Activated CD4-positive, alpha-beta T cell treated with anti-CD3 and anti-CD28 coated beads for 1 hour (primary cell): ENCODE measurements at regions not wholly inside any gene's neighbourhood (a gene's known extent, or its start where the extent isn't known, plus 50 kb on each side); places are given as distances from the start of the nearest gene placed in this dataset.
"Not testable (repeated sequence)": the region's sequence is repeated elsewhere in the genome, so short reads cannot be mapped to it uniquely, and the experiment has no call there.

Experiments used
- DNase-seq: peaks from one replicate; pipeline ENCODE4 v3.0.0-alpha.2; 2020

DNA sequence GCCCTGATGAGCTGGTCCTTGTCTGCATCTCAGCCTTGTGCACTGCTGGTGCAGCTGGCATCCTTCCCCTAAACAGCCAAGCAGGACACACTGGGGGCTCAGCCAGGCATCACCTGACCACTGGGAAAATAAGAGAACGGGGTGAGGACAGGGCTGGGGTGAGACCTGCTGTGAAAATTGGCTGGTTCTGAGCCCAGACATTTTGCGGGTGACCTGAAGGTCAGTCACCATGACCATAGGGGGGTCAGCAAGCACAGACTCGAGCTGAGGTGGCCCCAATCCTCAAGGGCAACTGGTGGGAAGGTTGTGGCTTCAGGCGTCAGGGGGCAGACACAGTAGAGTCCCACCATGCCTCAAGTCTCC, 144.9 kb upstream of the TWIST2 start:
- DNase-seq = no peak

DNA sequence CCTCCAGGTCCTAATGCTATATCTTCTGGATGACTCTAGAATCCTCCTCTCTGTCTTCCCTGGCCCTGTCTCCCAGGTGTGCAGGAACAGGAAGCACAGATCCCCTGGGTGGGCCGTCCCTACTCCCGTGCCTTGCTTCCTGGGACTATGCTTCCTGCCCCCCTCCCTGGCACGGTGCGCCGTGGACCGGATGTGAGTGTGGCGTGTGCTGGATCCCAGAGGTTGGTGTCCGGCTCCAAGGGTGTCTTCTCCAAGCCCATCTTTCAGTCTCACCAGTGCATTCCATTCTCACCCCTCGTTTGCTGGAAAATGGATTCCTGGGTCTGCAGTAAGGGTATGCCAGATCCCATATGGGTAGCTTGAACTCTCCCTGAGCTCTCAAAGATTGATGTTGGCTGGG, 144.4 kb upstream of the TWIST2 start:
- no peak for DNase-seq

DNA sequence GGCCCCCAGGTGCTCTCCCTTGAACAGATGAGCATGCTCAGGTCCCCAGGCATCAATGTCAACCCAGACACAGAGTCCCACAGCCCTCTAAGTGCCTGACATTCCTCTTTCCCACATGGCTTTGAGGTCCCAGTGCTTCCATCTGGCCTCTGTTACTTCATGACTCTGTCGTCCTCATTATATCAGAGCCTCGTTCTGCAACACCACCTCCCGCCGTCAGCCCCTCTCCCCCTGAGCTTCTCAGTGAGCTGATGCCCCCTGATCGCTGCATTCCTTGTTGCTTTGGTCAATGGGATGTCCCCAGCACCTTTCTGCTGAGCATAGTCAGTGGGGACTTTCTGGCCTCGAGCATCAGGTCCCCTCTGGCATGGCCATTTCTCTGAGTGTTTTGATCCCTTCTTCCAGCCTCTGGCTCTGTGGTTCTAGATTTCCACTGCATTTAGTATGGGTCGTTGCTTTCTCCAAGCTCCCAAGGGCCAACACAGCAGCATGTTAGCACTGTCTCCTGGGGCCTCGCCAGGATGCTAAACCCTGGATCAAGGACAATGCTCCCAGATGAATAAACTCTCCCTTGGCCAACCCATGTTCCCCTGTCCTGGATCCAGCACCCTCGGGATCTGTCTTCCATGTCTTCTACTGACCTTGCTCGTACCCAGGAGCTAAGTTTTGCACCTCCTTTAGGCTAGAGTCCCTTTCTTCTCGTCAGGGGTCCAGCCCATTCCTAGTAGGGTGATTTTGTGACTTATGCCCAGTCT, 143.2 kb upstream of the TWIST2 start:
- DNase-seq = no peak

DNA sequence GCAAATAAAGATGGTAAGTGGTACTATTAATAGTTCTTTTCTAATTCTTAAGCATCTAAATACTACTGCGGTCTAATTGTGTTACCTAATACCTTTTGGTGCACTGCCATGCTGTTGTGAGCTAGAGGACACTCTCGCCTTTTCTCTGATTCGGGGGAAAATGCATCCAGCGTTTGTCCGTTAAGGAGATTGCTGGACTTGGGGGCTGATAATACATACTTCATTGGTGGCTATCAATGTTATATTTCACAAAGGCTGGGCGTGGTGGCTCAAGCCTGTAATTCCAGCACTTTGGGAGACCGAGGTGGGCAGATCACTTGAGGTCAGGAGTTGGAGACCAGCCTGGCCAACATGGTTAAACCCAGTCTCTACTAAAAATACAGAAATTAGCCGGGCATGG, 141.7 kb upstream of the TWIST2 start:
- no peak for DNase-seq

DNA sequence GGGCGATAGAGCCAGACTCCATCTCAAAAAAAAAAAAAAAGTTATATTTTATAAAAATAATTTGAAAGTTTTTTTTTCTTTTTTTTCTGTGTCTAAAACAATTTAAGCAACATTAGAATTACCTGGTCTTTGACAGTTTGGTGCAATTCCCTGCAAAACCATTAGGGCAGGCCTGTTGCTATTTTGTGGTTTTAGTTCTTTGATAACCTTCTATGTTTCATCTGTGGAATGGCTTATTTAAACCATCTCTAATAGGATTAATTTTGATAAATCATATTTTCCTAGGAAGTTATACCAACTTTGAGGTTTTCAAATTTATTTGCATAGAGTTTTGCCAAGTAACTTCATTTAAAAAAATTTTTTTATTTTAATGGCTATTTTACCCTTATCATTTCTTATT, 141.2 kb upstream of the TWIST2 start:
- no peak for DNase-seq

DNA sequence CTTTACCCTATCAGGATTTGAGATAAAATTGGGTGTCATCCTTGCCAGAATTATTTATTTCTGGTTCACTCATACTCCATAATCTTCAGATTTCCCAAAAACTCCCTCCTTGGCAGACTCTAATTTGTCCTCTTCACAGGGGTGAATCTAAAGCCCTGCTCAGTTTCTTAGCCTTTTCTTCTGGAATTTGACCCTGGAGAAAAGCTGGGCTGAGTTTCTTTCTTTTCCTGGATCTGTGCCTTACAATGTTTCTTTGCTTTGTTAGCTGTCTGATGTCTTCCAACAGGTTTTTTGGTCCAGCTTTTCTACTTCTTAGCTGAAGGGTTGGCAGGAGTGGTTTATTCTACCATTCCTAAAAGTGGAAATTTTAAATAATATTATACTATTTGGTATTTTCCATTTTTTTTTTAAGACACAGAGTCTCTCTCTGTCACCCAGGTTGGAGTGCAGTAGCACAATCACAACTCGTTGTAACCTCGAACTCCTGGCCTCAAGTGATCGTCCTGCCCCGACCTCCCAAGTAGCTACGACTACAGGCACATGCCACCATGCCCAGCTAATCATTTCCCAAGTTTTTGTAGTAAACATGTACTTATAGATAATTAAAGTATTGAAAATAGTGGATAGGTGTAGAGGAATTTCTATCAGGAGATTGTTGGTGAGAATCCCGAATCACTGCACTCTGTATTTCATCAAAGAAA, 138.4 kb upstream of the TWIST2 start:
- no peak for DNase-seq

DNA sequence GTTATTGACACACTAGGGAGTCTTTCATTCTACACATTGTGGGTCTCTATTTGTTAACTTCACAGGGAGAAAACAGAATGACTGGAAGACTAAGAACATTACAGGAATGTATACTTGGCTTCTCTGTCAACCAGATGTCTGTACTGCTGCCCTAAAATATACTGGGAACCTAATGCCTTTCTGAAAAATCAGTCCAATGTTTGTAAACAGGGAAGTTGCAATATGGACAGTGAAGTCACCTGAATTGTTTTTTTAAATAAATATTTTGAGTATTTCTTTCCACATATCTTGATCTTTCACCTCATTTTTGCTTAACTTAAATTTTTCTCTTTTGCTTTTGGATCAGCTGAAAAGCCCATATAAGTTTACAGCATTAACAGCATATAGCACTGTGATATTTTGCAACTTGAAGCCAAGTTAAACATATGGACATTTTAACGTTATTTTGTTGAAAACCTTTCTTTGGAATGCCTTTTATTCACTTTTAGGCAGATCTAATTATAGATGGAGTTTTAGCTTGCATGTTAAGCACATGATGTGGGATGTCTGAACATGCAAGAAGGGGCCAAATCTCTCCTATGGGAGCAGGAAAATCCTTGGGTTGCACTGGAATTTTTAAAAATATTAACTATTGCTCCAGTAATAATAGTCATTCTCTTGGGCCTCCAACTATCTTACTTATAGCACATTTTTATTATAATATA, 137.7 kb upstream of the TWIST2 start:
- DNase-seq = no peak

DNA sequence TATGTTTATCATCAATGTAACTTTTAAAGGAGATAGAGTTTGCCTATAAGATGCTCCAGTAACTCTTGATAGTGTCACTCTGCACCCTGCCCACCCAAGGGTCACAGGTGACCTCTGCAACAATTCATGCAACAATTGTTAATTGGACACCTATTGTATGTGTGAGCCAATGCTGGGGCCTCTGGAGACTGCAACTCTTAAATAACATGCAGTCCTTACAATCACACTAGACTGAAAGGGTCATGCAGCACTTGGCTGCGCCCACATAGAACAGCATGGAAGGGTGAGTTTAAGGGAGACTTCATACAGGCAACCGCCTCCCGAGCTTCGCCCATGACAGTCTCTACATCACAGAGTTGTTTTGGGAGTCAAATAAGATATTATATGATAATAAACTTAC, 137.1 kb upstream of the TWIST2 start:
- DNase-seq = no peak

DNA sequence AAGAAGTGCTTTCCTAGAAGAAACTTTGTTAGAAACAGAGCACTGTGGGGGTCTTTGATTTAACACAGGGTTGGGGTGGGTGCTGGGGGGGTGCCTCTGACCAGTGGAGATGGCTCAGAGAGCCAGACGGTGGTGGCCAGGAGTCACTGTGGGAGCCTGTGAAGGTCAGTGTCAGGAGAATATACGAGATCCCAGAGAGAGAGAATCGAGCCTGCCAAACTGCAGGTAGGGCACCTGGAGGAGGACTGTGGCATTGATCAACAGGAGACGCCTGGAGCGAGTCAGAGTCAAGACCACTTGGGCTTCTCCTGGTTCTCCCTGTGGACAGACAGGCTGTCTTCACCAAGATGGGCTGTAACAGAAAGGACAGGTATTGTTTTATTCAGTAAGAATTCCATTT, 136.5 kb upstream of the TWIST2 start:
- no peak for DNase-seq

DNA sequence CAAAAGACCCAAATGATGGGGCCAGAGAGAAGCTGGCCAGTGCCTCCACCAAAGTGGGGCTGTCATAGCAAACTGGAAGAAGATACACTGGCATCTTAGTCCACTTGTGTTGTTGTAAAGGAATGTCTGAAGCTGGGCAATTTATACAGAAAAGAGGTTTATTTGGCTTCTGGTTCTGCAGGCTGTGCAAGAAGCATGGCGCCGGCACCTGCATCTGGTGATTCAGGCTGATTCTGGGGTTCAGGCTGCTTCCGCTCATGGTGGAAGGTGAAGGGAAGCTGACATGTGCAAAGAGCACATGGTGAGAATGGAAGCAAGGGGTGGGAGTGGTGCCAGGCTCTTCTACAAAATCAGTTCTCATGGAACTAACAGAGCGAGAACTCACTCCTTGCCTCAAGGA, 135.9 kb upstream of the TWIST2 start:
- no peak for DNase-seq

DNA sequence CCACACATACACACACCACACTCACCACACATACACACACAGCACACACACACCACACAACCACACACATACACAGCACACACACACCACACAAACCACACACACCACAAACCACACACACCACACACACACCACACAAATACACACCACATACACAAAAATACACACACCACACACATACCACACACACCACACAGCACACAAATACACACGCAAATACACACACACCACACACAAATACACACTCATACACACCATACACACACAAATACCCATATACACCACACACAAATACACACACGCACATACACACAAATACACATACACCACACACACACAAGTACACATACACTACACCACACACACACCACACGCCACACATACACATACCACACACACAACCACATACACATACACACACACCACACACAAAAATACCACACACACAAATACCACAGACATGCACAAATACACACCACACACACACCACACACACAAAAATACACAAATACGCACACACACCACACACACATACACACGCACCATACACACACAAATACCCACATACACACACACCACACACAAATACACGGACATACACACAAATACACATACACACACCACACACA, 134.6 kb upstream of the TWIST2 start:
- DNase-seq = no peak

DNA sequence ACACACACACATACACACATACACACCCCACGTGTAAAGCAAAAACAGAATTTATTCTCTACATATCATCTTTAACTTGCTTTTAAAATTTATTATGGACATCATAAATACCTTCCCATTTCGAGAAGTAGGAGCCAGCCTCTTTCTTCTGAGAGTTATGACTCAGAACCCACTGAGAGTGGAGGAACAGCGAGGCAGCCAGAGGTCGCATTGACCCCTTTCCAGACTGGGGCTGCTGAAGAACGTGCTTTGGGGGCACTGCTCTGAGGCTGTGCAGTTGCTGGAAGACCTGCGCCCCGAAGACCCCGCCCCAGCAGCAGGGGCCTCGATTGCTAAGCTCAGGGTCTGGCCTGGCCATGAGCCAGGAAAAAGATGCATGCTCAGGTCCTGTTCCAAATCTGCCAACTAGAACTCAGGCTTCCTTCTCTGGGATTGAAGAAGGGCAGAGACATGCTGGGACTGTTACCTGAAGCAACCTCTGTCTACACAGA, 133.8 kb upstream of the TWIST2 start:
- no peak for DNase-seq

DNA sequence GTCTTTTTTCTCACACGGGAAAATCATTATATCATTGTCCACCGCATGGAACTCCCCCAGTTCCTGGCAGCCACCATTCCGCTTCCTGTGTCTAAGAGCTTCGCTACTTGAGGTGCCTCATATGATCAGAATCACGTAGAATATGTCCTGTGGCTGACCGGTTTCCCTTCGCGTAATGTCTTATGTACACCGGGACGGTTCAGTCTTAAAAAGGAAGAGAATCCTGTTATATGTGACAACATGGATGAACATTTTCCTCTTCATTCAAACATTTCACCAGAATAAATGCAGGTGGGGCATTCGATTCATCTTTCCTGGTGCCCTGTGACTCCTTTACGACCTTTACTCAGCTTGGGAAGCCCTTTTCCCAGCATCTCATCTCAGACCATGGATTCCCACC, 131.7 kb upstream of the TWIST2 start:
- DNase-seq = no peak

DNA sequence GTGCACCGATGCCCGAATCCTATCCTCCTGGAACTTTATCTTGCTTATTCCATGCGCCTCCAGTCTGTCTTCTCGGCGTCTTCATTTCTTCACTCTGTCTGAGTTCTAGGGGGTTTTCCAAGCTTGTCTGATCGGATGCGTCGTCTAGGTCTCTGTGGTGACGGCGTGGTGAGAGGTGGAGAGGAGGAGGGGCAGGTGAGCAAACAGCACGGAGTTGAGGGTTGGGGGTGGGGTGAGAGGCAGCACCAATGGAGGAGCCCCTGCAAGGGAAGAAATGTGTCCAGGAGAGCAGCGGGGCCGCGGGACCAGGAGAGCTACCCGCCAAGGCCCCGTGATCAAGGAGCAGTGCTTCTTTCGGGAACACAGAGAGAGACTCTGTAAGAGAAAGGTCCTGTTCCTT, 131.3 kb upstream of the TWIST2 start:
- DNase-seq = no peak

DNA sequence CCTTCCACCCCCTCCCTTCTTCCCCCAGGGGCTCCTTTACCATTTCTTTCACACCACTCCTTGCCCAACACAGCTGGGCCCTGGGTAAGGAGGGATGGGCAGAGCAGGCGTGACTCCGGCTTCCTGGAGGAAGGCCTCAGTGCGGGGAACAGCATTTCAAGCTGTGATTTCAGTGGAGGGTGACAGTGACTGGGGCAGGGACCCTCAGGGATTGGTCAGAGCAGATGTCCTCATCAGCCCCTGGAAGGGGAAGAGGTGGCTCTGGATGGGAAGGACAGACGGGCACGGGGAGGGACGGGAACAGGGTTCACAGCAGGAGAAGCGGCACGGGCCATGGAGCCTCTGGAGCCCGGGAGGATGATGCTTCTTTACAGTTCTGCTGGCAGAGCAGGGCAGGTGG, 130.8 kb upstream of the TWIST2 start:
- no peak for DNase-seq

DNA sequence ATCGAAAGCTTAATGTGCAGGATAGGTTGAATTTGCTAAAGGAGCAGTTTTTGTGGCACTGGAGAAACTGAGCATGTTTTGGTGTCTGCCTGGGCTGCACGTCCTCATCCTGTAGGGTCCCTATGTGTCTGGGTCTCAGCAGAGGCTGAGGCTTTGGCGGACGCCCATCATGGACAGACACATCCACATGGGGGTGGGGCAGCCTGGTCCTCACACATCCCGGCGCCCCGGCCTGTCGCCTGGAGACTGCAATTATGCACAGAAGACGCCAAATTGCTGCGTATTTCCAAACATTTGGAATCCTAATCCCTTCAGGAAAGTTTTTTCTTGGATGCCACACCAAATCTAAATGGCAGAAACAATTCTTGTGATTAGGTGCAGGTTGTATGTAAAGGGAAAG, 128.2 kb upstream of the TWIST2 start:
- no peak for DNase-seq

DNA sequence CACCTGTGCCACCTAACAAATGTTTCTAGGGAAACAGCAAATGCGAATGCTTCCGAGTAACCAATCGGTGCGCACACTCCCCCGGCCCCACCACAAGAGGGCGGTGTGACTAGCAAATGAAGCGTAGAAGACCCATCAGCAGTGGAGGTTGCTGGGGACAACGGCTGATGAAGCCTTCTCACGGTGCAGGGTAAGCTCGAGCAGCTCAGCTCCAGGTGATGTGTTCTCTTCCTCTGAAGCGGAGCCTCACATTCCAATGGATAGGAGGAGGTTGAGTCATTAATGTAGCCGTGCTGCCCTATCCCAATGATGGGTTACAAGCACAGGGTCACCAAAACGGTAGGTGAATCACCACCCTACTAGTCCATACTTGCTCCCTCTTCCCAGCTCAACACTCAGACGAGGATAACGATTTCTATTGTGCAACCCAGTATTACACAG, 127.6 kb upstream of the TWIST2 start:
- DNase-seq = no peak

DNA sequence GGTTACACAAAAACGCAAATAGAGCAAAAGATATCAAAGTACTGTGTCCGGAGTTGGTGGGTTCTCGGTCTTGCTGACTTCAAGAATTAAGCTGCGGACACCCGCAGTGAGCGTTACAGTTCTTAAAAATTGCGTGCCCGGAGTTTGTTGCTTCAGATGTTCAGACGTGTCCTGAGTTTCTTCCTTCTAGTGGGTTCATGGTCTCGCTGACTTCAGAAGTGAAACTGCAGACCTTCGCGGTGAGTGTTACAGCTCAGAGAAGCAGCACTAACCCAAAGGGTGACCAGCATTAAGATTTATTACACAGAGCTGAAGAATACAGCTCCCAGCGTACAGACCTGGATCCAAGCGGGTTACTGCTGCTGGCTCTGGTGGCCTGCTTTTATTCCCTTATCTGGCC, 125.7 kb upstream of the TWIST2 start:
- DNase-seq = no peak

DNA sequence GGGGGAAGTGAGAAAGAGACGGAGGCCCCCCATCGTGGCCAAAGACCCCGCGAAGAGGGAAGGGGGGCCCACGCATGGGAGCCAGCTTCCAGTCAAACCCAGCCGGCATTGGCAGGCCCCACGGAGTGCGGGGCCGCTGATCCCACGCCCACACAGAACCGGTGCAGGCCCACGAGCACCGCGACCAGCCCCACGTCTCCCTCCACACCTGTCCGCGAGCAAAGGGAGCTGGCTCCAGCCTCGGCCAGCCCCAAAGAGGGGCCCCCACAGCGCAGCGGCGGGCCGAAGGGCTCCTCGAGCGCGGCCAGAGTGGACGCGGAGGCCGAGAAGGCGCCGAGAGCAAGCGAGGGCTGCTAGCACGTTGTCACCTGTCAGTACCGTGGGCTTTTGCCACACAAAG, 125.0 kb upstream of the TWIST2 start:
- DNase-seq = no peak

DNA sequence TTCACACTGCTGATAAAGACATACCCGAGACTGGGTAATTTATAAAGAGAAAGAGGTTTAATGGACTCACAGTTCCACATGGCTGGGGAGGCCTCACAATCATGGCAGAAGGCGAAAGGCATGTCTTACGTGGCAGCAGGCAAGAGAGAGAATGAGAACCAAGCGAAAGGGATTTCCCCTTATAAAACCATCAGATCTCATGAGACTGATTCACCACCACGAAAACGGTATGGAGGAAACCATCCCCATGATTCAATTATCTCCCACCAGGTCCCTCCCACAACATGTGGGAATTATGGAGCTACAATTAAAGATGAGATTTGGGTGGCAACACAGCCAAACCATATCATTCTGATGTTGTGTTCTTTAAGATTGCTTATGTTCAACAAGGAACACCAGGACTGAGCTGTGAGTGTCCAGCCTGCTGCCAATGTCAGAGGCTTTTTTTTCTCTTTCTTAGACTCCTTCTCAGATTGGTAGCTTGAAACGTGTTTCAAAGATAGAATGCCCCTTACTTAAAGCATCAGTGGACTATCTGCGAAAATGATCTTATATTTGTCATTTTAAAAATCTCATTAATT, 124.1 kb upstream of the TWIST2 start:
- DNase-seq = not testable (repeated sequence)

DNA sequence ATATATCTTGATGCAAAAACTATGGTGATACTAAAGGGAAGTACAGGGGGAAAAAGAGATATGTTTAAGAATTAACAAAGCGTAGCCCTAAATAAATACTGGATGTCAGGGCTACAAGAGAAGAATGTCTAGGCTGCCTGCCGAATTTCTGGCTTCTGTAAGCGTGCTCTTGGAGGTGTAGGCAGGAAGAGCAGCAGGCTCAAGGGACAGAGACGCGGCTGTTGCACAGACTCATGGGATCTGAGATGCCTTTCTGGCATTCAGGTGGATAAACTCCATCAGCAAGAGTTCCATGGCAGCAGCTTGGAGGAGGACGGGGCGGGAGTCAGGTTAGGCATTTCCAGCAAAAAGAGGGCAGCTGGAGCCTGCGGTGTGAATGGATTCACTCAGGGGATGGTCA, 123.2 kb upstream of the TWIST2 start:
- DNase-seq = no peak

DNA sequence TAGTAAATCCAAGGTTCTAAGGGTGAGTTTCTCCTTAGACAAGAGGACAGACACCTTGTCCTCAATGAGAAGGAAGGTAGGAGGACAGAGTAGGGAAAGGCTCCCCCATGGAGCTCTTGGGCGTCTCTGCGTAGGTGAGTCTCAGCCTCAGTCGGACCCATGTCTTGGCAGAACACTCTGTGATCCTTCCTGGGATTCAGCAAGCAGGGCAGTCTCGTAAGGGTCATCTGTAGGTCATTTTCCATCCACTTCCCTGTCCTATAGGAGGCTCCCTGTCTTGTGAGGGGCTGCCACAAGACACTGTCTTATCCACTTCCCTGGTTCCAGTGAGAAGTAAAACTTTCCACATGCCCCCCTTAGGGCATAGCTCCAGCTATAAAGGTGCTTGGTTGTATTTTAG, 122.6 kb upstream of the TWIST2 start:
- no peak for DNase-seq
